MG63 (cell line): ENCODE measurements at regions not wholly inside any gene's neighbourhood (a gene's known extent, or its start where the extent isn't known, plus 50 kb on each side); places are given as distances from the start of the nearest gene placed in this dataset.

ENCODE experiments used
- DNase-seq: peaks from one replicate; pipeline ENCODE4 v3.0.0-alpha.2; 2020
- H3K27me3 ChIP-seq: fragments of 250-450 bp; sonication (Bioruptor Pico); 2 replicates; pipeline ENCODE4 v1.5.1; 2020; ENCODE audit warnings: mild to moderate bottlenecking, moderate library complexity
- H3K36me3 ChIP-seq: fragments of 250-450 bp; sonication (Bioruptor Pico); 2 replicates; pipeline ENCODE4 v1.5.1; 2020; ENCODE audit warnings: mild to moderate bottlenecking, moderate library complexity
- H3K4me3 ChIP-seq: fragments of 250-450 bp; sonication (Bioruptor Pico); 2 replicates; pipeline ENCODE4 v1.5.1; 2020; ENCODE audit warnings: mild to moderate bottlenecking, moderate library complexity
- H3K9me3 ChIP-seq: fragments of 250-450 bp; sonication (Bioruptor Pico); 2 replicates; pipeline ENCODE4 v1.5.1; 2020; ENCODE audit warnings: mild to moderate bottlenecking, moderate library complexity

DNA sequence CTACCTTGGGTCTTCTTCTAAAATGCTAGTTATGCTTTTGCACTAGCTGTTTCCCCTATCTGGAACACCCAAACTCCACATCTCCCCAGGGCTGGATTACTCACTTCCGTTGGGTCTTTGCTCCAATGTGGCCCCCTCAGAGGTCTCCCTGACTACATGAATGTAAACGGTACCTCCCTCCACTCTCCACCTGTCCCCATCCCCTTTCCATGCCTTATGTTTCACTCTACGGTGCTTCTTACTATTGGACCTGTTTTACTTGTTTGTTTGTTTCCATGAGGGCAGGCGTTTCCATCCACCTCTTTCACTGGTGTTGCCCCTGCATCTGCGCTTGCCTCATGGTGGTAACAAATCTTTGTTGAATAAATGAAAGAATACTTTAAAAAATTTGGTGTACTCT, 256.4 kb downstream of the SNAPC1 start:
- DNase-seq: no peak
- H3K36me3 ChIP-seq: no peaks in the 10 kb centered on the region
- H3K9me3 ChIP-seq: no peaks in the 10 kb centered on the region
- no peaks in the 10 kb centered on the region for H3K27me3 ChIP-seq
- H3K4me3 ChIP-seq: no peak overlapping the region

DNA sequence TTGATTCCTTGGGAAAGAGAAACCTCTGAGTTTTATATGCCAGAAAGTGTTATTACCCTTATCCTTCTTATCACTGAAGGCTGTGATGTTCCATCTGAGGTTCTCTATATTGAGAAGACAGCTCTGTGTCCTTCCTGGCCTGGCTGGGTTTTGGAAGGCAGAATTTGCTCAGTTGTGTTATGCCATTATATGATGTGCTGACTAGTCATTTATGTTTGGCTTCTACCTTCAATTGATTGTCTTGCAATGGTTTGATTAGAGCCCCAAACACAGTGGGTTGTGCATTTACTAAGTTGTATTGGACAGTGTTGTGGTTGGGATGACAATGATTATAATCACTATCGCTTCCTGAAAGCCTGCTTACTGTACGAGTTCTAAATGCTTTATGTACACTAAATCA, 265.7 kb downstream of the SNAPC1 start:
- Histone ChIP-seq H3K4me3 (no peak overlapping the region), H3K27me3 (no peaks in the 10 kb centered on the region), H3K9me3 (no peaks in the 10 kb centered on the region), H3K36me3 (no peaks in the 10 kb centered on the region)
- no peak for DNase-seq

DNA sequence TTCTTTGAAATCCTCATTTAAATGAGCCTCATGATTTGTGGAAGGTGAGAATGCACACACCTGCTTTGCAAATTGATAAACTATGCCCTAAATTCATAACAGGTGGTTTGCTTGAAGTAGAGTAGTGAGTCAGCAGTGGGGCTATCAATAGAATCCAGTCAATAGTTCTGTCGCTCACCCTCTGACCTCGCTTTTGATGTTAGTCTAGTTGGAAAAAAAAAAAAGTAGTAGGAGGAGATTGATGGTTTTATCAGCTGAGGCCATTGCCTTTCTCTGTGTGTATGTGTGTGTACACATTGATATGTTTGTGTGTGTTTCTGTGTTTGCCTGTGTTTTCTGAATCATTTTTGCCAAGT, 267.3 kb downstream of the SNAPC1 start:
- Histone ChIP-seq H3K9me3 (no peaks in the 10 kb centered on the region), H3K27me3 (no peaks in the 10 kb centered on the region), H3K36me3 (no peaks in the 10 kb centered on the region), H3K4me3 (no peak overlapping the region)
- no peak for DNase-seq

DNA sequence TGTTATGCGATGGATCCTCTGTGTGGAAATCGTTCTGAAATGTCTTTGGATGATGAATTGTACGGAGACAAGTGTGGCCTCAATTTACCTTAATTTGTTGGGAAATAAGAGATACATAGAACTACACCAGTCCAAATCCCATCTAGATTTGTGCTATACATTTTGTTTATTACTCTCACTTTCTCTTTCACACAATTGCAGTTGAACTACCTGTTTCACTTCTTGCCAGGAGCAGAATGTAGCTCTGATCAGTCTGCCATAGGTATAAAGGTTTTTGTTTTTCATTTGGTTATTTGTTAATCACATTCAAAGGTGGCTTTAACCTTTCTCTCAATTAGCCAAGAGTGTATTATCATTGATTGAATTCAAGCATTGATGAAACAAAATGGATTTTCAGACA, 268.2 kb downstream of the SNAPC1 start:
- H3K27me3 ChIP-seq: no peaks in the 10 kb centered on the region
- no peaks in the 10 kb centered on the region for H3K36me3 ChIP-seq
- DNase-seq: no peak
- H3K4me3 ChIP-seq: no peak overlapping the region
- H3K9me3 ChIP-seq: no peaks in the 10 kb centered on the region

DNA sequence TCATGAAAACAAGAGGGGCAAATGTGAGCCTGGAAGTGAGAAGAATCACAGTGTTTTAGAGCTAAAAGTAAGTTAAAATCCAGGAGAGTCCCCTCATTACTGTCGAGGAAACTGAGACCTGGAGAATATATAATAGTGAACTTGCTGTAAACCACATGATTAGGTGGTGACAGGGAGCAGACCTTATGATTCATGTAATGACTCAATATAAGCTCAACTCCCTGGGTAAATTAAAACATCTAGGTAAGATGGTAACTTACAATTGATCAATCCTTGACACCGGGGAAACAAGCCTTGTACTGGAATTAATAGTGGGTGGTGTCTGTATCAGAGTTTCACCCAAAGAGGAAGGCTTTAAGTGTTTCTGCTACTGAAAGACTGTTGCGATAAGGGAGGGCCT, 269.3 kb downstream of the SNAPC1 start:
- Histone ChIP-seq H3K36me3 (no peaks in the 10 kb centered on the region), H3K9me3 (no peaks in the 10 kb centered on the region), H3K4me3 (no peak overlapping the region), H3K27me3 (no peaks in the 10 kb centered on the region)
- no peak for DNase-seq

DNA sequence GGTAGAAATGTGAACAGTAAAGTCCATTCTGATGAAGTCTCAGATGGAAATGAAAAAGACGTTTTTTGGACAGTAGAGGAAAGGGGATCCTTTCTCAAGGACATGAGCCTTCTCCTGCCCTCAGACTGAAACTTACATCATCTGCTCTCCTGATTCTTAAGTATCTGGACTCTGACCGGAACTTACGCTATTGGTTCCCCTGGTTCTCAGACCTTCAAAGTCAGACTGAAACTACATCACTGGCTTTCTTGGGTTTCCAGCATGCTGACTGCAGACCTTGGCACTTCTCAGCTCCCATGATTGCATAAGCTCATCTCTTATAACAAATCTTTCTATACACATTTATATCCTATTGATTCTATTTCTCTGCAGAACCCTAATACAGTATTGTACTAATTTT, 291.0 kb downstream of the SNAPC1 start:
- H3K27me3 ChIP-seq: no peaks in the 10 kb centered on the region
- no peak overlapping the region for H3K4me3 ChIP-seq
- no peak for DNase-seq
- no peaks in the 10 kb centered on the region for H3K9me3 ChIP-seq
- H3K36me3 ChIP-seq: no peaks in the 10 kb centered on the region

DNA sequence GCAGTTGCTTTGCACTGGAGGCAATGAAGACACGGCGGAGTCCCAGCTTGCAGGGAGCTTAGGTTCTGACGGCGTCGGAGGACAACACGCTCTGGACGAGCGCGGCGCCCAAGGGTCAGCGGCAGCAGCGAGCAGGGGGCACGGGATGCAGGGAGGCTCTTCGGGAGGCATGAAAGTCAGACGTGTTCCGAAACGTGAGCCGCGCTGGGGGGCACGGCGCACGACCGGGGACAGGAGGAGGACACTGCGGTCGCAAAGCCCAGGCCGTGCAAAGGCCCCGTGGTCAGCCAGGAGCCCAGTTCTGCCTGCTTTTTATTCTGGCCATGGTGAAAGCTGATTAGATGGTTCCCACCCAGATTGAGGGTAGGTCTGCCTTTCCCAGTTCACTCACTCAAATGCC, 294.6 kb downstream of the SNAPC1 start:
- Histone ChIP-seq H3K4me3 (no peak overlapping the region), H3K9me3 (no peaks in the 10 kb centered on the region), H3K27me3 (no peaks in the 10 kb centered on the region), H3K36me3 (no peaks in the 10 kb centered on the region)
- DNase-seq: no peak

DNA sequence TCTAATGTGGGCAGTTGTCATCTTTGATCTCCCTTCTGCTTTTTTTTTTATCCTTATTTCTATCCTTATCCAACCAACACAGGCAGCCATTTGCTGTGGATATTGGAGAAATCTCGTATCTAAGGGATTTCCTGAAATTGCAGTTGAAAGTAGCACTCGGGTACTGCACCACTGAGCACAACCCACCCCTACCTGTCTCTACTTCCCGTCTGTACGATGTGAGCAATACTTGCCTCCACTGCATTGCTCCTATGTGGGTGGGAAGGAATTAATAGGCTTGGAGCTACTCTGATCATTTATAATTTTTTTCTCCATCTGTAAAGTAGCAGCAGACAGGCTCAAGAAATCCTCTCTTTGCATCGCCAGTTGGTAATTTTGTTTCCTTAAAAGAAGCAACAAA, 300.4 kb downstream of the SNAPC1 start:
- H3K27me3 ChIP-seq: no peaks in the 10 kb centered on the region
- no peaks in the 10 kb centered on the region for H3K36me3 ChIP-seq
- no peak overlapping the region for H3K4me3 ChIP-seq
- no peak for DNase-seq
- H3K9me3 ChIP-seq: no peaks in the 10 kb centered on the region

DNA sequence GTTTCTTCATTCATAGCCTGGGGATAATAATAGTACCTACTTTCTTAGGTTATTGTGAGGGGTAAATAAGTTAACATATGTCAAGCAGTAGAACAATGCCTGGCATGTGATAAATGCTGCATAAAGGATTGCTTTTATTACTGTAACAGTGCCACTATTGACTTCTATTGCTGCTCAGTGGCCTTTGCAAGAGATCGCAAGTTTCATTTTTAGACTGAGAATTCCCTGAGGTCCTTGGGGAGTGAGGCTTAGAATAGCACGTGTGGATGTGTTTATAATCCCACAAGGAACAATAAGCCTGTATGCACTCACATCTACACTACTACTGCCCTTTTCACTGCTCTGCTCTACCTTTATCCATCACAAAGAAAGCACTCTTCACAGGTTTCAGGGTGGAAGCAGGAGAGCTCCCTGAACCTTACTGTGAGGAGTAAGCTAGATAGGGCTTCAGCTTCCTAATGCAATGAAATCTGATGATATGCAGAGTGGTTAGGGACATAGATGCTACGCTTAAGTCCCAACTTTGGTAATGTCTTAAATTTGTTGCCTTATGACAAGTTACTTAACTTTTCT, 302.6 kb downstream of the SNAPC1 start:
- no peak for DNase-seq
- no peaks in the 10 kb centered on the region for H3K27me3 ChIP-seq
- no peaks in the 10 kb centered on the region for H3K36me3 ChIP-seq
- H3K4me3 ChIP-seq: no peak overlapping the region
- no peaks in the 10 kb centered on the region for H3K9me3 ChIP-seq

DNA sequence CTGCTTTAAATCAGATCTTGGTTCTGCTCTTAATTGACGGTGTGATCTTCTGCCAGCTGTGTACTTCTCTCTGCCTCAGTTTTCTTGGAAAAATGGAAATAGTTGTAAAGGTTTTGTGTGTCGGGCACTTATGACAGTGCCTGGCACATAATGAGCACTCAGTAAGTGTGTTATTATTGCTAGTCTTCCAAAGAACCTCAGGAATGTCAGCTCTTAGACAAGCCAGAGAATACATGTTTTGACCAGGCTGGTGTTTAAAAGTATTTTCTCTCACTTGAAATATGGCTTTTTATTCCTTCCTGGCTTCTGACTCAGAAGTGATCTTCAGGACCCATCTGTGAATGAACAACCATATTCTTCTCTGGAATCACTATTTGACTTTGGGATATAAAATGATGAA, 304.1 kb downstream of the SNAPC1 start:
- Histone ChIP-seq H3K27me3 (no peaks in the 10 kb centered on the region), H3K4me3 (no peak overlapping the region), H3K9me3 (no peaks in the 10 kb centered on the region), H3K36me3 (no peaks in the 10 kb centered on the region)
- DNase-seq: no peak

DNA sequence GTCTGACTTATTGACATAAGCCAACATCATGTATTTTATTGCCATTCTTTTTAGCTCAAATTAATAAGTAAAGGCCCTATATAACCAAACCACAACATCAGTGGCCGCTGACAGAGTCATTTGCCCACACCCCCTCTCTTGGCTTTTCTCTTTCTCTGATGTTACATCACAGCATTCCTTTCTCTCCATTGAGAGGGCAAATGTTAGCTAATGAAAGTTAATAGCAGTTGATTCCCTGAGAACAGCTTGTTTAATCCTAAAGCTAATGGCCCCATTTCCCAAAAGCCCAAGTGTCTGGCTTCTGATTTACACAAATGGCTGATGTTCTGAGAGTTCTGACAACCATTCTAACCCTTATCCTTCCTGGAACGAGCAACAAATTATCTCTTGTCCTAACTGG, 308.8 kb downstream of the SNAPC1 start:
- H3K36me3 ChIP-seq: no peaks in the 10 kb centered on the region
- H3K27me3 ChIP-seq: no peaks in the 10 kb centered on the region
- no peak for DNase-seq
- H3K9me3 ChIP-seq: no peaks in the 10 kb centered on the region
- H3K4me3 ChIP-seq: no peak overlapping the region

DNA sequence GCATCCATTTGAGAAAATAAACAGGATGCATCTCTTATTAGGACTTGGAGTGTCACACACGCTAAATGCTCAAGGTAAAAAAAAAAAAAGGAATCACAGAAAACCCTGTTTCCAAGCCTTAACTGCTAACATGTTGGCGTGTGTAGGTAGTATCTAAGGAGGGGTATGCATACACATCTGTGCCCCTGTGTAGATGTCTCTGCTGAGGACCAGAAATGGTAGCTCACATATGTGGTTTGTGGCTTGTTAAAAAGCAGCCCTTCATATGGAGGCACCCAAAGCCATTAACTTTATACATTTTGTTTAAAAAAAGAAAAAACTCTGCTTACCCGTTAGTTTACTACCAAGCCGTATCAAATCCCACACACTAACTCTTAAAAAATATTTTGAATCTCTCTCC, 314.1 kb downstream of the SNAPC1 start:
- Histone ChIP-seq H3K36me3 (no peaks in the 10 kb centered on the region), H3K9me3 (no peaks in the 10 kb centered on the region), H3K27me3 (no peaks in the 10 kb centered on the region), H3K4me3 (no peak overlapping the region)
- no peak for DNase-seq

DNA sequence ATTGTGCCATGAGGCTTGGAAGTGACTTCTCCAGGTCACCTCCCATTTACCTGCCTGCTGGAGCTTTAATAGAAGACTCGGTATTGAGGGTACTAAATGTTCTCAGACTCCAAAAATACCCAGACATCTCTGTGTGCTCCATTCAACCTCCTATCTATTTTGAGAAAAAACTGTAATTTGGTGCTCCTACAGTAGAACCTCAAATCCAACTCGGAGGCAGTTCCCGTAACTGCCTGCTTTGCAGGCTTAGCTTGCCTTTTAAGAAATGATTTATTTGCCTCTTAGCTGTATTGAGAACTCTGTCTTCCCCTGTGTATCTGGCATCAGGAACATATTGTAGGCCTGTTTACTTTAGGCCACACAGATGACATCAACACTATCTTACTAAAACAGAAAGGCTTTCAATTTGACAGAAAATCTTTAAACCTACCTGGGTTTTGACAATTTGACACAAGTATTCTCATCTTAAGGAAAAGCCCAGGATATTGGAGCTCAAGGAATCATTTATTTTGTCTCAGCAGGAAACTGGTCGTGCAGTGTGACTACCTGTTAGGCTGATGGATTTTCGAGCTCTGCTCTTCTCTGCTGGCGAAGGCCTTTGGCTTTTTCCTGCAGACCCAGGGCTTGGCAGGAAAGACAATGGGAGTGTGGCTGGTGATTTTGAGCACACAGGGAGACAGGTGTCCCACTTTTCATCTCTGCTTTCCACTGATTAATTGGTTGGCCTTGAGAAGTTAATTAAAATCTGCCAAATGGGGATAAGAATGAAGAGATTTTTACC, 314.8 kb downstream of the SNAPC1 start:
- Histone ChIP-seq H3K4me3 (no peak overlapping the region), H3K27me3 (no peaks in the 10 kb centered on the region), H3K36me3 (no peaks in the 10 kb centered on the region), H3K9me3 (no peaks in the 10 kb centered on the region)
- no peak for DNase-seq

DNA sequence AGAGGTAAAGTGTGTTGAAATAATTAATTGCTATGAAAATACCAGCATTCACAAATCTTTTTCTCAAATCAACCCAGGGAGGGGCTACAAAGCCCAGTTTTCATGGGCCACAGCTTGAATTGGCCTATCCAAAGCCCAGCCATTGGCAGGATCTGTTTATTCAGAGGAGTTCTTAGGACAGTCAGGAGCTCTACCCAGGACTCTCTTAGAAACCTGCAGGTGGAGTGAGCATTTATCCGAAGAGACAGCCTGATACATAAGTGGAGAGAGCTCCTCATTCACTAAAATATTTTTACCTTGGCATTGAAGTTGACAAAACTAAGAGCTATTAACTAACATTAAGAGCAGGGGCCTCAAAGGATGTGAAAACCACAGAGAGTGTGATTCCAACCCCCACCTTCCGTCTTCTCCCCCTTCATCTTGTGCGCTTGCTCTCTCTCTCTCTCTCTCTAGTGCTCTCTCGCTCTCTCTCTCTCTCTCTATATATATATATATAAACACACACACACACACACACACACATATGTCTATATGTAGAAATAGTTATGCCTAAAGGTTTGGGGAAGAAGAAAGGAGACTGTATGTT, 315.5 kb downstream of the SNAPC1 start:
- no peak overlapping the region for H3K4me3 ChIP-seq

DNA sequence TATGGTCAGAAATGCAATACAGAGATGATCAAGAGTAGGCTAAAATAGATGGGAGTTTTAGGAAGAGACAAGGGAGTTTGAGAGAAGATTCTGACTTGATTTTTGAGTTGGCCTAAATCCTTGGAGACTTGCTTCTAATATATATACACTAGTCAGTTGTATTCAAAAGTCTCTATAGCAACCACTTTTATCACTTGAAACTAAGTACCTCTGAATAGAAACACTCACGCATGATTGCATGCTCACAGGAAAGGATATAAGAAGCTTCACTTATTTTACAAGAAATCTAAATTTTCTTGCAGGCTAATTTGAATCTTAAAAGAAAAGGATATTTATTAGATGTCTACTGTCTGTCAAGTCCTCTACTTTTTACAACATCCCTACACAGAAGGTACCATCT, 316.8 kb downstream of the SNAPC1 start:
- Histone ChIP-seq H3K36me3 (no peaks in the 10 kb centered on the region), H3K4me3 (no peak overlapping the region), H3K27me3 (no peaks in the 10 kb centered on the region), H3K9me3 (no peaks in the 10 kb centered on the region)
- DNase-seq: no peak

More for the DNA sequence above, 315.5 kb downstream of the SNAPC1 start:
- Histone ChIP-seq H3K27me3 (no peaks in the 10 kb centered on the region), H3K36me3 (no peaks in the 10 kb centered on the region), H3K9me3 (no peaks in the 10 kb centered on the region)
- DNase-seq: no peak

DNA sequence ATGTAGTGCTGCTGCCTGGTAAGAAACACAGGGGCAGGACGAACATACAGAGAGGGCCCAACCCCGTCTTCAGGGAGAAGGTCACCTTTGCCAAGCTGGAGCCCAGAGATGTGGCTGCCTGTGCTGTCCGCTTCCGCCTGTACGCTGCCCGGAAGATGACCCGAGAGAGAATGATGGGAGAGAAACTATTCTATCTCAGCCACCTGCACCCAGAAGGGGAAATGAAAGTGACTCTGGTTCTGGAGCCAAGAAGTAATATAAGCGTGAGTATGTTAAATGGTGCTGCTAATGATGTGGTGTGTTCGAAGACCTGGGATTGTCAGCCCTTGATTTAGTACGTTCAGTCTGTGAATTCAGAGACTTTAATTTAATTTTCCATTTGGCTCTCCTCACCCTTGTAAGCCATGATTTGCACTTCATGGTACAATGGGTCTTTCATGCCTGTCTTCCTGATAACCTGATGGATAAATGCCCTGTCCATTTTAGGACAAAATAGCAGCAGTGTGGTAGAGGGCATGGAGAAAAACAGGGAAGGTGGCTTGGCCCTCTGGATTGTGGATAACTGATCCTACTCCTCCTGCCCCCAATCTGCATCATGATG, 318.9 kb downstream of the SNAPC1 start:
- no peaks in the 10 kb centered on the region for H3K27me3 ChIP-seq
- no peaks in the 10 kb centered on the region for H3K36me3 ChIP-seq
- no peaks in the 10 kb centered on the region for H3K9me3 ChIP-seq
- H3K4me3 ChIP-seq: no peak overlapping the region
- no peak for DNase-seq

DNA sequence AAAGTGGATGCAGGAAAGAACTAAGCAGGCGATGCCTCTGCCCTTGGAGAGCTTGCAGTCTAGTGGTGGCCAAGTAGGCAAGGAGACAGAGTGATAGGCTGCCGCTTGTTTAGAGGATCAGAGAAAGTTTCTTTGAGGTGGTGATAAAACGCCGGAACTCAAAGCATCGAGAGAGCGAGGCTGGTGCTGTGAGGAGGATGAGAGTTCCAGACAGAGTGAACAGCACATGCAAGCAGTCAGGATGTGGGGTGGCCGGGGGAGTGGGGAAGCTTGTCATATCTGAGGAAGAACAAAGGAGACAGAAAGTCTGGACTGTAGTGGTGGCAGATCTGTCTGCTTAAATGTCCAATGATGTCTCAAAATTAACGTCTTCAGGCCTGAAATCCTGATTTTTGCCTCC, 319.7 kb downstream of the SNAPC1 start:
- H3K4me3 ChIP-seq: no peak overlapping the region
- H3K9me3 ChIP-seq: no peaks in the 10 kb centered on the region
- DNase-seq: no peak
- no peaks in the 10 kb centered on the region for H3K27me3 ChIP-seq
- H3K36me3 ChIP-seq: no peaks in the 10 kb centered on the region

DNA sequence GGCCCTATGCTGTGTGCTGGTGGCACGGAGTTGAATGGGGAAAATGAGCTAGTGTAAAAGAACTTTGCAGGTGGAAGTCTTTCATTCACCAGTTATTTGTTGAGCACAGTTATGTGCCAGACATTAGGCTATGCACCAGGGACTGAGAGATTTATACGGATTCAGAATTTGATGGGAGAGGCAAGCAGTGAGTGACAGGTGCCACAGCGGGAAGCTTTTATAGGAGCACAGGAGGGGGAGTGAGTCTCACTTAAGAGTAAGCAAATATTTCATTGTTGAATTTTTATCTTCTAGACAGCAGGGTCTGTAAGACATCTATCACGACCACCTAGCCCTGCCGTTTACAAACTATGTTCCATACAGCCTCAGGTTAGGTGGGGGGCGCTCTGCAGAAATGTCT, 320.6 kb downstream of the SNAPC1 start:
- DNase-seq: no peak
- Histone ChIP-seq H3K36me3 (no peaks in the 10 kb centered on the region), H3K27me3 (no peaks in the 10 kb centered on the region), H3K9me3 (no peaks in the 10 kb centered on the region), H3K4me3 (no peak overlapping the region)
